ENCODE measurements at regions not wholly inside any gene's neighbourhood (a gene's known extent, or its start where the extent isn't known, plus 50 kb on each side); places are given as distances from the start of the nearest gene placed in this dataset.

GRCh38 chr2:176734868-176735267, 465.6 kb downstream of the MTX2 start:
- Histone ChIP-seq H3K27ac (no peak overlapping the region), H3K9me3 (no peaks in the 10 kb centered on the region), H3K4me2 (no peak overlapping the region), H3K4me1 (no peaks in the 10 kb centered on the region), H3K4me3 (no peak overlapping the region)
- no peak for DNase-seq (ENCODE audit: low read depth in 1 of 2, low spot score in 1 of 2)
- TF ChIP-seq KDM5A (IDR thresholded peaks at IDR 0.05) (no peak), ZSCAN20 (CRISPR knock-in tag; IDR thresholded peaks at IDR 0.05) (no peak), NFE2L2 (conservative IDR thresholded peaks at IDR 0.05; ENCODE audit: low read length) (no peak), ZFP36 (IDR thresholded peaks at IDR 0.05; ENCODE audit: borderline replicate concordance, partially characterized antibody) (no peak), MAZ (IDR thresholded peaks at IDR 0.05; ENCODE audit: borderline replicate concordance, low read depth, low read length) (no peak), GATA3 (IDR thresholded peaks at IDR 0.05; ENCODE audit: borderline replicate concordance) (no peak), FOXS1 (CRISPR knock-in tag; IDR thresholded peaks at IDR 0.05) (no peak), EHMT2 (IDR thresholded peaks at IDR 0.05; ENCODE audit: low read depth) (no peak)
- ChIA-PET CTCF (no interaction called here), POLR2A (no interaction called here)
- FAIRE-seq, result no peak
- 39% methylated on average over 5 of the region's 5 CpGs for WGBS (ENCODE audit: missing lambda C conversion rate)
- ATAC-seq, result no peak

- WGBS (ENCODE audit: missing lambda C conversion rate), result 27% methylated on average over 1 of the region's 1 CpG
- no peak overlapping the region for H3K4me3 ChIP-seq
- no peak overlapping the region for H3K4me2 ChIP-seq
- no peaks in the 10 kb centered on the region for H3K9me3 ChIP-seq
- no peak for ATAC-seq
- ChIA-PET POLR2A (no interaction called here), CTCF (no interaction called here)
- no peak for FAIRE-seq
- no peak overlapping the region for H3K27ac ChIP-seq
- DNase-seq (ENCODE audit: low read depth in 1 of 2, low spot score in 1 of 2), result no peak
- TF ChIP-seq PHF8 (IDR thresholded peaks at IDR 0.05; ENCODE audit: borderline replicate concordance, low read depth), result no peak
- TF ChIP-seq ZFP36 (IDR thresholded peaks at IDR 0.05; ENCODE audit: borderline replicate concordance, partially characterized antibody), result no peak
- TF ChIP-seq ELK1 (IDR thresholded peaks at IDR 0.05; ENCODE audit: low read depth, low read length), result no peak
- no peak for TF ChIP-seq PBX3 (IDR thresholded peaks at IDR 0.05)
- no peaks in the 10 kb centered on the region for H3K4me1 ChIP-seq
Observed at GRCh38 chr2:176742271-176742670, 470.3 kb upstream of the HNRNPA3 start.

GRCh38 chr2:176743671-176744070, 468.9 kb upstream of the HNRNPA3 start:
- no peak for ATAC-seq
- no peak for DNase-seq (ENCODE audit: low read depth in 1 of 2, low spot score in 1 of 2)
- POLR2A ChIA-PET, result no interaction called here
- FAIRE-seq, result no peak
- Histone ChIP-seq H3K4me3 (no peak overlapping the region), H3K27ac (no peak overlapping the region), H3K9me3 (no peaks in the 10 kb centered on the region), H3K4me2 (no peak overlapping the region), H3K4me1 (no peaks in the 10 kb centered on the region)
- CTCF ChIA-PET, result no interaction called here
- WGBS (ENCODE audit: missing lambda C conversion rate), result 30% methylated on average over 3 of the region's 3 CpGs
- TF ChIP-seq HOXA7 (CRISPR knock-in tag; IDR thresholded peaks at IDR 0.05), result no peak
- no peak for TF ChIP-seq EHMT2 (IDR thresholded peaks at IDR 0.05; ENCODE audit: low read depth)
- TF ChIP-seq GATA3 (IDR thresholded peaks at IDR 0.05; ENCODE audit: borderline replicate concordance), result no peak
- TF ChIP-seq BCL3 (IDR thresholded peaks at IDR 0.05), result no peak
- TF ChIP-seq HMGXB4 (CRISPR knock-in tag; IDR thresholded peaks at IDR 0.05; ENCODE audit: borderline replicate concordance), result no peak
- TF ChIP-seq FOSL2 (IDR thresholded peaks at IDR 0.05), result no peak
- no peak for TF ChIP-seq FOSL2 (CRISPR knock-in tag; IDR thresholded peaks at IDR 0.05)
- TF ChIP-seq REST (IDR thresholded peaks at IDR 0.05), result no peak
- no peak for TF ChIP-seq KDM1A (IDR thresholded peaks at IDR 0.05; ENCODE audit: low read depth)
- no peak for TF ChIP-seq CHD2 (IDR thresholded peaks at IDR 0.05; ENCODE audit: low read length, partially characterized antibody)
- no peak for TF ChIP-seq JUN (IDR thresholded peaks at IDR 0.05)
- no peak for TF ChIP-seq MYC (IDR thresholded peaks at IDR 0.05; ENCODE audit: borderline replicate concordance, low read length)
- no peak for TF ChIP-seq SREBF2 (IDR thresholded peaks at IDR 0.05)
- no peak for TF ChIP-seq POLR2A (IDR thresholded peaks at IDR 0.05; ENCODE audit: low read length)
- TF ChIP-seq FOXS1 (CRISPR knock-in tag; IDR thresholded peaks at IDR 0.05), result no peak
- no peak for TF ChIP-seq RAD21 (conservative IDR thresholded peaks at IDR 0.05 in 1 of 2, IDR thresholded peaks at IDR 0.05 in 1 of 2)

All from A549 (cell line).